Activated CD4-positive, alpha-beta T cell treated with anti-CD3 and anti-CD28 coated beads, Interleukin-2, amount 50 U/mL, for 16 hours (primary cell): ENCODE measurements at regions not wholly inside any gene's neighbourhood (a gene's known extent, or its start where the extent isn't known, plus 50 kb on each side); places are given as distances from the start of the nearest gene placed in this dataset.

Experiments
- DNase-seq: peaks from one replicate; pipeline ENCODE4 v3.0.0-alpha.2; 2020

- DNase-seq, result peak; percentile 24
These were observed 174.5 kb upstream of the HDAC9 start for GRCh38 chr7:18320971-18321567.

- DNase-seq, result no peak
These were observed 165.0 kb upstream of the HDAC9 start for GRCh38 chr7:18330548-18330947.

GRCh38 chr7:18336626-18337025 is 158.9 kb upstream of the HDAC9 start:
- no peak for DNase-seq

GRCh38 chr7:18337048-18337809 is 158.3 kb upstream of the HDAC9 start:
- DNase-seq, result no peak

DNA sequence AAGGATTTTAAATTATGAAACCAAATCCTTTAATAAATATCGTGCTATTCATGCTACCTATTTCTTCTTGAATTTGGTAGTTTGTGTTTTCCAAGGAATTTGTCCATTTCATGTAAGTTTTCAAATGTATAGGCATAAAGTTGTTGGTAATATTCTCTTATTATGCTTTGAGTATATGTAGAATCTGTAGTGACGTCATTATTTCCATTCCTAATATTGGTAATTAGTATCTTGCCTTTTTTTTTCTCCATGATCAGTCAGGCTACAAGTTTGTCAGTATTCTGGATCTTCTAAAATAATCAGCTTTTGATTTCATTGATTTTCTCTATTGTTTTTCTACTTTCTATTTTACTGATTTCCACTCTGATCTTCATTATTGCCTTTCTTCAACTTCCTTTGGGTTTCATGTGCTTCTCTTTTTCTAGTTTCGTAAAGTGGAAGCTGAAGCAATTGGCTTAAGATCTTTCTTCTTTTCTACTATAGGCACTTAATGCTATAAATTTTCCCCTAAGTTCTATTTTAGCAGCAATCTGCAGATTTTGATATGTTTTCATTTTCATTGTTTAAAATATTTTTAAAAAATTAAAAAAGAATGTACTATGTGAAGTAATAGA is 156.5 kb upstream of the HDAC9 start:
- no peak for DNase-seq

DNA sequence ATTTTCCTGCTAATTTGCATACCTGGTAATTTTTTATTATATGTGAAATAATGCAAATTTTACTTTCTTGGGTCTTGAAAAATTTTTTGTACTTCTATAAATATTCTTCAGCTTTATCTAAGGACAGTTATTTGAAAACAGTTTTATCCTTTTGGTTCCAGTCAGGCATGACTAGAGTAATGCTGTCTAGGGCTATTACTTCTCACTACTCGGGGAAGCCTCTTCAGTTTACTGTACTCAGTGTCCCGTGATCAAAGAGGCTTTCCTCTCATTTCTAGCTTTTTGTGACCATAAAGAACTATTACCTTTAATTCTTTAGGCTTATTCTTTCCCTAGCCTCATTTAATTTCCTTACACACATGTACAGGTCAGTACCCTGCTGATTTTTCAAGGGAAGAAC is 153.8 kb upstream of the HDAC9 start:
- DNase-seq, result no peak

DNA sequence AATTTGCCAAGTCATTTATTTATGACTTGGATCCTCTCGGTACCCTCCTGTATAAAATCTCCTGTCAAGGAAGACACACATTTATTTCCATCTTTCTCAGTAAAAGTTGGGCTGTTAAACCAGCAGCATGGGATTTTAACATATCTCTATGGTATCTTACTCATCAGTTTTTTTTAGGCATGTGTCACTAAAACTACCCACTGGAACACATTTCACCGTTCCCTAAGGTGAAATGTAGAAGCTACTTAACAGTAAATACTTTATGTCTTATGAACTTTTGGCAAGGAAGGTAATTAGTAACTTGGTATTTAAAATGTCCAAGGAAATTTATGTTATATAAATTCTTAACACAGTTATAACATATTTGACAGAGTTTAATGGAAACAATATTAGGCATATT is 152.5 kb upstream of the HDAC9 start:
- no peak for DNase-seq

DNA sequence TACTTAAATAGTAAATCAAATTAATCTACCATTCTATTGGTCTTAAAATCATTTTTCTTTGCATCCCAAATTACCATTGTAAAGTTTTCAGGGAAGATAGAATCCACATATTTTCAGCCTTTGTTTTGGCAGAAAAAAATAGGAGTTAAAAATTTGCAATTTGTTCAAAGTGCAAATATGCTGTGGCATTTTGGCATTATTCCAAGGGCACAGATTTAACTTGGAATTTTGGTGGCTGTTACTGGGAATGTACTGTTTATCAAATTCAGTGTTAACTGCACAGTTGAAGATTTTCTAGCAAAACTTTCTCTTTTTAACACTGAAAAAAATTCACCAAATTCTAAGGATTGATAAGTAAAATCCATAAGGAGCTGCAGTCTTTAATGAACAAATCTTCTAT is 151.0 kb upstream of the HDAC9 start:
- DNase-seq, result no peak

GRCh38 chr7:18345641-18346234 is 149.8 kb upstream of the HDAC9 start:
- peak; percentile 41 for DNase-seq

DNA sequence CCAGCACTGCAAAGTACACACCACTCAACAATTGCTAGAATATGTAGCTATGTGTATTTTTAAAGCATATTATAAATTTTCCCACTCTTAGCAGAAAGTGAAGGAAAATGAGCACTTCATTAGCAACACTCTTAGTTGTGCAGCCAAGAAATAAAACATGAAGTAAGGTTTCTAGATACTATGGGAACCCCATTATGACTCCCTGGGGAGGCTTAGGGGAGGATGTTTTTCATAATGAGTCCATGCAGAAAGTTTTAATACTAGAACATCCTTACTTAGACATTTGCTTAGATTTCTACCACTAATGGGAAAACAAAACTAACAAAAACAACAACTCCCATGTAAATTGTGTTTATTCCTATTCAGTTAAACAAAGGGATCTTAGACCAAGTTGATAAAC is 148.4 kb upstream of the HDAC9 start:
- DNase-seq, result no peak

DNA sequence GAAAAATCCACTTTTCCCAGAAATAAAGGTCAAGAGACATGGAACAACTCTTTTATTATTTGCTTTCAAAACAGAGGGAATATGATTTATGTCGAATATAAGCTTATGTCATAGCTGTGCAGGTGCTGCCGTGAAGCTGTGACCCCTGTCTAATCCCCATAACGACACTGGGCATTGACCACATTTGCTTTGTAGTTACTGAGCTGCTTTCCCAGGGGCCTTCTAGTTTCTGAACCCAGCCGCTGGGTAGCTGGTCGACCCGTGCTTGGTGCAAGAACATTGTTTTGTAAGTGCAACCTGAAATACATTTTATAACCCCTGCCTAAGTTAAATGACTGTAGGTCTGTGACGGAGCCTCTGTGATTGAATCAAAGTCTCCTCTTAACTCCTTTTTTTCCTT is 144.9 kb upstream of the HDAC9 start:
- no peak for DNase-seq

- DNase-seq, result peak; percentile 41
These were observed 143.0 kb upstream of the HDAC9 start for GRCh38 chr7:18352339-18353255.

DNA sequence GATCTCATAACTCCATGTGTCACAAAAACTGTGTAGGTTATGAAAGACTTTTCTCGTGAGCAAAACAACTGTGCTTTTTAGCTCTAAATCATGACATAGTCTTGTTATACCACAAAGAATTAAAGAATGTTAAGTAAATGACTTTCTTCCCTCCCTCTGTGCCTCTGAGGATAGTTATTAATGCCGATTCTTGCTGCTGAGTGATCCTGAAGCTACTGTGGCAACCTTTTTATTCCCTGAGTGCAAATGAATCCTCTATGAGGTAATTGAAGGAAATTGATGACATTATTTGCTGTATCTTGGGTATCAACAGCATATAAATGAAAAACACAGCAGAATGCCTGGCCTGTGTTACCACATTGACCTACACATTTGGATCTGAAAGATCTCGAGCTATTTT is 142.2 kb upstream of the HDAC9 start:
- DNase-seq, result no peak

GRCh38 chr7:18354108-18355085 is 141.2 kb upstream of the HDAC9 start:
- no peak for DNase-seq

DNA sequence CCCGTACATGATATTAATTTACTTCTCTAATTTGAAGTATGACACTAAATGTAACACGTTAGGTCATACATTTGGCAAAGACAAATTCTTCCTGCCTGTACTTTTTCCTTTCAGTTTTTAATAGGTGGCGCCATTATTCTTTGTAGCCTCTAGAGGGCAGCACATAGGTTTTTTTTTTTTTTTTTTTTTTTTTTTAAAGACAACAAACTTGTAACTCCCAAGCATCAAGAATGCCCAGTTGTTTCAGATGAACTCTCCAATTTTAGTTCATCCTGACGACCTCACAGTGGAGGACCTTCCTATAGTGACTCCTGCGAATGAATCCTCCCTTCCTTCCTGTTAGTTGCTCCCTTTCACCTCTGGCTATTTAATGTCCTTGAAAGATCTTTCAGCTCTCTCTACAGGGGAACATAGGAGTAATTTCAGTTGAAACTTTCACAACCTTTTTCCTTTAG is 139.3 kb upstream of the HDAC9 start:
- peak; percentile 11 for DNase-seq

GRCh38 chr7:18357691-18358090 is 137.9 kb upstream of the HDAC9 start:
- DNase-seq, result peak; percentile 7

- DNase-seq, result no peak
These were observed 133.8 kb upstream of the HDAC9 start for GRCh38 chr7:18361756-18362155.

DNA sequence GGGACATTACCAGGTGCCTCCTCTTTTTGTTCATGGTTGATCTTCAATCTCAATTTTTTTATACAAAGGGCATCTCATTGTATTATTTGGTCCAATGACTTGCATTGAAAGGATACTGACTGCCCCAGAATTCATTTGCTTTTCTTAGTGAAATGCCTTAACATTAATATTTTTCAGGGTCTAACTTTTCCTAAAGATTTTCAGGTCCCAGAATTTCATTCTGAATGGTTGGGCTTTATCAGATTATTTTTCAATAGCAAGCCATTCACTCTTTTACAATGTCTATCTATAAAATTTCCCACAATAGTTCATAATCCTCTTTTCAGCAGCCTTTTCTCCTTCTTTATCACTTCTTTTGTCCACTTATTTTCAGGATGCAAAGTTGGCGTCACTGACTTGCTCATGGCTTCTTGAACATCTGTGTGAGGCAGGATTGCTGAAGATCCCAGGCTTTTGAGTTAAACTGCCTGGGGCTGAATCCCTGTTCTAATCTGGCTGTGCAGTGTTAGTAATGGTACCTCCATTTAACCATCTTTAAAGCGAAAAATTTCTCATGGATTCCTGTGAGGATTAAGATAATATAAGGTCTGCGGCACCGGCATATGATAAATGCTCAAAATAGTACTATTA is 131.7 kb upstream of the HDAC9 start:
- DNase-seq, result no peak

DNA sequence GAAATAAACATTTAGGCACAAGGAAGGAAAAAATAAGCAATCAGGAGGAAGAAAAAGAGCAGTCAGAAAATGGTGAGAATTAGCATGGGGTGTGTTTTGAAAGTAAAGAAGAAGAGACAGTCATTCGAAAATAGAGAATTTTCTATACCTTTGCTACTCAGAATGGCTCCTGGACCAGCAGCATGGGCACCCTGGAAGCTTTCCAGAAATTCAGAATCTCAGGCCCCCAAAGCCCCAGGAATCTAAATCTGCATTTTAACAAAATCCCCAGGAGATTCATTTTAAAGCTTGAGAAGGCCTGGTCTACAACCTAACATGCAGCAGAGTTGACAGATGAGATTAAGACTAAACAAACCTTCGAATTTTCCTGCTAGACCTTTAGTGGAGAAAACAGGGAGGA is 131.2 kb upstream of the HDAC9 start:
- no peak for DNase-seq

DNA sequence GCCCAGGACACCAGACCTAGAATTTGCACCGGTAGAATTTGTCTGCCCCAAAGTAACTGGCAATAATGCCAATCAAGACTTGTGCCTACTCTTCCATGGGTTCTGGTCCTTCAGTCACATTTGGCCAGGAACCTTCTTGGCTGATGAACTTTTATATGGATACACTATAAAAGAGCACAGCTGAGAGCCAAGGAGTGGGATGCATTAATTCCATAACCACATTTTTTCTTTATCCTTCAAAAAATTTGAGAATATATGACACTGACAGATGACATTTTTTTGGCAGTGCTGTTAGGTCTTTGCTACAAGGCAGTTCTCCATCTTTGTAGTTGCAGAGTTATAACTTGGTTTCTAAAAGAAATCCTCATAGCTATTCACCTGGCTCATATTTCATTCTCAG is 129.2 kb upstream of the HDAC9 start:
- no peak for DNase-seq

- no peak for DNase-seq
These were observed 126.5 kb upstream of the HDAC9 start for GRCh38 chr7:18369011-18369410.
